Neural cell (in vitro differentiated cells): ENCODE measurements at regions not wholly inside any gene's neighbourhood (a gene's known extent, or its start where the extent isn't known, plus 50 kb on each side); places are given as distances from the start of the nearest gene placed in this dataset.

Experiments
- H2AFZ ChIP-seq: fragments of 200-600, 300-800 bp; sonication (generic), shearing (Covaris generic); 2 replicates; pipeline ENCODE4 v1.6.0; 2014; ENCODE audit warnings: low read depth, mild to moderate bottlenecking, antibody characterized with exemption, low read length, moderate library complexity
- H3F3A ChIP-seq: fragments of 200-600 bp; shearing (Covaris generic); 2 replicates; pipeline ENCODE4 v1.6.1; 2016; ENCODE audit warnings: mild to moderate bottlenecking, moderate library complexity, mixed read lengths, antibody characterized with exemption, low read length; ENCODE audit not compliant: insufficient read depth, poor library complexity, severe bottlenecking
- H3K27ac ChIP-seq: fragments of 200-600, 300-800 bp; sonication (generic), shearing (Covaris generic); 2 replicates; pipeline ENCODE4 v1.5.1; 2014; ENCODE audit warnings: mild to moderate bottlenecking, low read length, moderate library complexity
- H3K27me3 ChIP-seq: fragments of 300-800, 200-600 bp; sonication (generic), shearing (Covaris generic); 2 replicates; pipeline ENCODE4 v1.6.0; 2014; ENCODE audit warnings: mild to moderate bottlenecking, low read depth, low read length, moderate library complexity; ENCODE audit not compliant: insufficient read depth
- H3K36me3 ChIP-seq: fragments of 300-800, 200-600 bp; sonication (generic), shearing (Covaris generic); 2 replicates; pipeline ENCODE4 v1.5.1; 2014; ENCODE audit warnings: mild to moderate bottlenecking, antibody characterized with exemption, low read length, moderate library complexity; ENCODE audit not compliant: insufficient read depth
- H3K4me2 ChIP-seq: fragments of 300-800, 200-600 bp; sonication (generic), shearing (Covaris generic); 2 replicates; pipeline ENCODE4 v1.6.0; 2014; ENCODE audit warnings: mild to moderate bottlenecking, low read length
- H3K4me3 ChIP-seq: fragments of 300-800, 200-600 bp; sonication (generic), shearing (Covaris generic); 2 replicates; pipeline ENCODE4 v1.5.1; 2014; ENCODE audit warnings: mild to moderate bottlenecking, low read length, moderate library complexity
- H3K79me2 ChIP-seq: fragments of 200-600 bp; shearing (Covaris generic); replicated peaks from 2 replicates; pipeline ENCODE4 v1.6.0; 2014; ENCODE audit warnings: mild to moderate bottlenecking, low read length, moderate library complexity; ENCODE audit not compliant: insufficient read depth
- H3K9ac ChIP-seq: fragments of 300-800, 200-600 bp; sonication (generic), shearing (Covaris generic); 2 replicates; pipeline ENCODE4 v1.6.1; 2016; ENCODE audit warnings: mild to moderate bottlenecking, low read length, mixed read lengths
- H3K9me2 ChIP-seq: fragments of 200-600 bp; shearing (Covaris generic); 2 replicates; pipeline ENCODE4 v1.6.1; 2016; ENCODE audit warnings: mild to moderate bottlenecking, low read length, mixed read lengths; ENCODE audit not compliant: insufficient read depth
- H3K9me3 ChIP-seq: fragments of 200-600, 300-800 bp; sonication (generic), shearing (Covaris generic); 2 replicates; pipeline ENCODE4 v1.6.1; 2016; ENCODE audit warnings: mild to moderate bottlenecking, mixed run types, low read length, moderate library complexity, mixed read lengths
- H4K20me1 ChIP-seq: fragments of 200-600 bp; shearing (Covaris generic); 2 replicates; pipeline ENCODE4 v1.6.1; 2016; ENCODE audit warnings: mild to moderate bottlenecking, mixed run types; ENCODE audit not compliant: insufficient read depth
- EP300 ChIP-seq: fragments of 450-650 bp; conservative IDR thresholded peaks from 2 replicates; pipeline ENCODE4 v1.6.1; 2014; ENCODE audit warnings: antibody characterized with exemption, mild to moderate bottlenecking, moderate library complexity; ENCODE audit not compliant: poor library complexity, severe bottlenecking
- EZH2 ChIP-seq: fragments of 200-600, 300-800 bp; shearing (Covaris generic), sonication (generic); IDR thresholded peaks from 2 replicates; pipeline ENCODE4 v1.6.1; 2014; ENCODE audit warnings: antibody characterized with exemption, low read length, borderline replicate concordance, mild to moderate bottlenecking; ENCODE audit not compliant: insufficient read depth, poor library complexity, severe bottlenecking
- MXI1 ChIP-seq: fragments of 450-650 bp; conservative IDR thresholded peaks from 2 replicates; pipeline ENCODE4 v1.6.1; 2014; ENCODE audit warnings: antibody characterized with exemption, mild to moderate bottlenecking; ENCODE audit not compliant: poor library complexity, severe bottlenecking
- POLR2AphosphoS5 ChIP-seq: IDR thresholded peaks from 2 replicates; pipeline ENCODE4 v1.6.1; 2012
- RAD21 ChIP-seq: fragments of 450-650 bp; conservative IDR thresholded peaks from 2 replicates; pipeline ENCODE4 v1.6.1; 2014; ENCODE audit warnings: antibody characterized with exemption, mild to moderate bottlenecking, moderate library complexity
- REST ChIP-seq: IDR thresholded peaks from 2 replicates; pipeline ENCODE4 v1.6.1; 2012; ENCODE audit warnings: borderline replicate concordance
- SMC3 ChIP-seq: fragments of 450-650 bp; conservative IDR thresholded peaks from 2 replicates; pipeline ENCODE4 v1.6.1; 2014; ENCODE audit warnings: antibody characterized with exemption, mild to moderate bottlenecking, moderate library complexity; ENCODE audit not compliant: poor library complexity
- TAF1 ChIP-seq: IDR thresholded peaks from 2 replicates; pipeline ENCODE4 v1.6.1; 2012; ENCODE audit warnings: low read depth
- TF ChIP-seq, protein P1 (sequence below): fragments of 450-650 bp; IDR thresholded peaks from 2 replicates; pipeline ENCODE4 v1.5.1; 2014; ENCODE audit warnings: antibody characterized with exemption, mild to moderate bottlenecking, moderate library complexity; ENCODE audit not compliant: poor library complexity, severe bottlenecking

- no peaks in the 10 kb centered on the region for H3K36me3 ChIP-seq
- H3K9me3 ChIP-seq = no peaks in the 10 kb centered on the region
- no peak overlapping the region for H3K27ac ChIP-seq
- no peaks in the 10 kb centered on the region for H3K9me2 ChIP-seq
- no peak overlapping the region for H3K4me3 ChIP-seq
- no peaks in the 10 kb centered on the region for H4K20me1 ChIP-seq
- TF ChIP-seq, protein P1, sequence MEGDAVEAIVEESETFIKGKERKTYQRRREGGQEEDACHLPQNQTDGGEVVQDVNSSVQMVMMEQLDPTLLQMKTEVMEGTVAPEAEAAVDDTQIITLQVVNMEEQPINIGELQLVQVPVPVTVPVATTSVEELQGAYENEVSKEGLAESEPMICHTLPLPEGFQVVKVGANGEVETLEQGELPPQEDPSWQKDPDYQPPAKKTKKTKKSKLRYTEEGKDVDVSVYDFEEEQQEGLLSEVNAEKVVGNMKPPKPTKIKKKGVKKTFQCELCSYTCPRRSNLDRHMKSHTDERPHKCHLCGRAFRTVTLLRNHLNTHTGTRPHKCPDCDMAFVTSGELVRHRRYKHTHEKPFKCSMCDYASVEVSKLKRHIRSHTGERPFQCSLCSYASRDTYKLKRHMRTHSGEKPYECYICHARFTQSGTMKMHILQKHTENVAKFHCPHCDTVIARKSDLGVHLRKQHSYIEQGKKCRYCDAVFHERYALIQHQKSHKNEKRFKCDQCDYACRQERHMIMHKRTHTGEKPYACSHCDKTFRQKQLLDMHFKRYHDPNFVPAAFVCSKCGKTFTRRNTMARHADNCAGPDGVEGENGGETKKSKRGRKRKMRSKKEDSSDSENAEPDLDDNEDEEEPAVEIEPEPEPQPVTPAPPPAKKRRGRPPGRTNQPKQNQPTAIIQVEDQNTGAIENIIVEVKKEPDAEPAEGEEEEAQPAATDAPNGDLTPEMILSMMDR = no peak
- no peak for TF ChIP-seq EP300
- no peak for TF ChIP-seq RAD21
- TF ChIP-seq SMC3 = no peak
- no peaks in the 10 kb centered on the region for H3K79me2 ChIP-seq
- H3K9ac ChIP-seq = no peak overlapping the region
- no peak overlapping the region for H2AFZ ChIP-seq
- no peak overlapping the region for H3K4me2 ChIP-seq
- H3K27me3 ChIP-seq = no peaks in the 10 kb centered on the region
- no peaks in the 10 kb centered on the region for H3F3A ChIP-seq
These were observed 566.0 kb downstream of the TMX3 start for GRCh38 chr18:68148863-68149262.

GRCh38 chr18:68147728-68148127 lies 567.2 kb downstream of the TMX3 start:
- Histone ChIP-seq H3K9me3 (no peaks in the 10 kb centered on the region), H3K36me3 (no peaks in the 10 kb centered on the region), H3K4me2 (no peak overlapping the region), H3K27ac (no peak overlapping the region), H3K4me3 (no peak overlapping the region), H3K9ac (no peak overlapping the region), H3K79me2 (no peaks in the 10 kb centered on the region), H3K9me2 (no peaks in the 10 kb centered on the region), H4K20me1 (no peaks in the 10 kb centered on the region), H3K27me3 (no peaks in the 10 kb centered on the region), H2AFZ (no peak overlapping the region), H3F3A (no peaks in the 10 kb centered on the region)
- no peak for TF ChIP-seq SMC3
- TF ChIP-seq, protein P1 = no peak
- no peak for TF ChIP-seq EP300
- TF ChIP-seq EZH2 = no peak
- no peak for TF ChIP-seq POLR2AphosphoS5
- no peak for TF ChIP-seq RAD21
- no peak for TF ChIP-seq REST
- TF ChIP-seq TAF1 = no peak
- no peak for TF ChIP-seq MXI1
